Large intestine (tissue), 3 donors: ENCODE measurements at regions not wholly inside any gene's neighbourhood (a gene's known extent, or its start where the extent isn't known, plus 50 kb on each side); places are given as distances from the start of the nearest gene placed in this dataset.
A peak's percentile ranks its signal among the peaks of the same experiment; 100 is the strongest.

Experiments
- DNase-seq, 2 donors: peaks; one replicate each; pipeline versions ENCODE4 v3.0.0 to v3.0.0-alpha.2; 2013
- H3K27ac ChIP-seq: one replicate; pipeline ENCODE4 v1.5.1; 2013; ENCODE audit warnings: low read length
- H3K27me3 ChIP-seq: 2 replicates; pipeline ENCODE4 v1.6.1; 2013; ENCODE audit warnings: low read length; ENCODE audit not compliant: control insufficient read depth, insufficient read depth
- H3K36me3 ChIP-seq: 2 replicates; pipeline ENCODE4 v1.6.1; 2013; ENCODE audit warnings: low read length; ENCODE audit not compliant: control insufficient read depth, insufficient read depth
- H3K4me1 ChIP-seq: one replicate; pipeline ENCODE4 v1.6.1; 2013; ENCODE audit warnings: low read length; ENCODE audit not compliant: control insufficient read depth, insufficient read depth
- H3K4me3 ChIP-seq: one replicate; pipeline ENCODE4 v1.5.1; 2013; ENCODE audit warnings: low read length
- H3K9me3 ChIP-seq: one replicate; pipeline ENCODE4 v1.6.1; 2013; ENCODE audit warnings: mild to moderate bottlenecking, low read depth, low read length, moderate library complexity; ENCODE audit not compliant: control insufficient read depth
- WGBS: methylation state at CpG from one replicate; pipeline ENCODE4 v1.1.5; 2013; ENCODE audit warnings: low lambda C conversion rate; ENCODE audit not compliant: insufficient coverage; 5-methylcytosine and 5-hydroxymethylcytosine counted together

DNA sequence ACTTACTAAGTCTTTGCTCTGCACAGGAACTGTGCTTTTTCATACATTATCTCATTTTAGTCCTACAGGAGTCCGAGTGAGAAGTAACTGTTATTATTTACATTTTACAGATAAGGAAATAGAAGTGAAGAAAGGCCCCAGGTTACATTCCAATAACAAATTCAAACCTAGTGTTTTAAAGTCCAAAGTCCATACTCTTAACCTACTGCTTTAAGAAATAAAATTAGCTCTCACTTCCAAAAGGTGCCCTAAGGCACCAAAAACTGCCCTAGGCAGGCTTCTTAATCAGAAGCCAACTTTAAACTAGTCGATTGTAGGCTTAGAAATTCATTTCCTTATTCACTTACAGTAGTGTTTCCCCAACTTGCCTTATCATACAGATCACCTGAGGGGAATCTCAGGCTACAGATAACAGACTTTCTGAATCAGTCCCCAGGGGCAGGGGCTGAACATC lies 555.9 kb downstream of the DIAPH3 start:
- DNase-seq: peak in 1 of 2 donors; percentile 29
- Histone ChIP-seq H3K4me3 (no peak overlapping the region), H3K27ac (peak overlapping the region; percentile 39), H3K4me1 (peaks cover 9% of the 10 kb centered on the region), H3K27me3 (no peaks in the 10 kb centered on the region), H3K9me3 (no peaks in the 10 kb centered on the region), H3K36me3 (no peaks in the 10 kb centered on the region)
- WGBS: 50% methylated on average over 1 of the region's 2 CpGs

DNA sequence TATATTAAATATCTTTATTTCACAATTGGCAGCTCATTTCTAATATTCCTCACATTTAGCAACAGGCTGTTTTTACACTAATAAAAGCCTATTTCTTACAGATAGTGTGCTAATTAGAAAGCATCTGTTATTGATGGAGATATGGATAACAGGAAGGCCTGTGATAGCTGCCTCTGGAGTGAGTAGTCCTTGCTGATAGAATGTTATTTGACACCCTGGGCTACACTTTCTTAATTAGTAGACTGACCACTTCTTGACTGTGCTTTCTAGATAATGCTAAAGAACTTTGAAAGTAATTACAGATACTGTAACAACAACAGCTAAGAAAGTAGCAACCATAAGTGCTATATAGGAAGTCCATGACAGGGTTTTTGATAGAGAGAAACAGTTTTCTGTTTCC lies 554.3 kb downstream of the DIAPH3 start:
- Histone ChIP-seq H3K27me3 (no peaks in the 10 kb centered on the region), H3K4me1 (peaks cover 9% of the 10 kb centered on the region), H3K9me3 (no peaks in the 10 kb centered on the region), H3K36me3 (no peaks in the 10 kb centered on the region), H3K4me3 (no peak overlapping the region), H3K27ac (no peak overlapping the region)
- no peak for DNase-seq
